Vagina (tissue), 2 donors: ENCODE measurements at regions not wholly inside any gene's neighbourhood (a gene's known extent, or its start where the extent isn't known, plus 50 kb on each side); places are given as distances from the start of the nearest gene placed in this dataset.

Experiments used
- CTCF ChIP-seq, 3 experiments: fragments of 450-650 bp in 2 of 3; fragments of 200-600 bp in 1 of 3; sonication (generic) in 1 of 3; IDR thresholded peaks; one replicate each; pipeline ENCODE4 v1.5.1; 2017 to 2019; ENCODE audit warnings: antibody characterized with exemption in 3 of 3, mild to moderate bottlenecking in 2 of 3, moderate library complexity in 2 of 3
- POLR2A ChIP-seq, 2 donors: fragments of 450-650 bp; IDR thresholded peaks; one replicate each; pipeline ENCODE4 v1.6.1; 2017; ENCODE audit warnings: antibody characterized with exemption in 2 of 2, mild to moderate bottlenecking in 2 of 2, moderate library complexity in 2 of 2

GRCh38 chr2:4098137-4098536, 394.8 kb downstream of the DCDC2C start:
- TF ChIP-seq CTCF (IDR thresholded peaks at IDR 0.05), result no peak
- TF ChIP-seq POLR2A (IDR thresholded peaks at IDR 0.05), result no peak
